HL-60 (cell line): ENCODE measurements at regions not wholly inside any gene's neighbourhood (a gene's known extent, or its start where the extent isn't known, plus 50 kb on each side); places are given as distances from the start of the nearest gene placed in this dataset.

Experiments
- DNase-seq, 2 experiments: peaks; one replicate each; pipeline ENCODE4 v3.0.0-alpha.2; 2010 to 2020; ENCODE audit warnings: low read depth in 1 of 2, low spot score in 1 of 2
- H3K27ac ChIP-seq: fragments of 250-450 bp; sonication (Bioruptor Pico); replicated peaks from 2 replicates; pipeline ENCODE4 v1.5.1; 2020; ENCODE audit warnings: mild to moderate bottlenecking, moderate library complexity
- H3K27me3 ChIP-seq: fragments of 250-450 bp; sonication (Bioruptor Pico); 2 replicates; pipeline ENCODE4 v1.5.1; 2021; ENCODE audit warnings: mild to moderate bottlenecking, moderate library complexity; ENCODE audit not compliant: insufficient read depth, poor library complexity, severe bottlenecking
- H3K4me3 ChIP-seq: replicated peaks from 2 replicates; pipeline ENCODE4 v1.5.1; 2011; ENCODE audit warnings: mild to moderate bottlenecking, control low read depth, low read length; ENCODE audit not compliant: insufficient read depth
- CTCF ChIP-seq: IDR thresholded peaks from one replicate; pipeline ENCODE4 v1.5.1; 2011; ENCODE audit warnings: low read length, control low read depth, inconsistent platforms; ENCODE audit not compliant: insufficient read depth
- GABPA ChIP-seq: IDR thresholded peaks from 2 replicates; pipeline ENCODE4 v1.6.1; 2012; ENCODE audit warnings: low read depth
- POLR2AphosphoS5 ChIP-seq: IDR thresholded peaks from 2 replicates; pipeline ENCODE4 v1.6.1; 2012; ENCODE audit warnings: low read depth
- REST ChIP-seq: IDR thresholded peaks from 2 replicates; pipeline ENCODE4 v1.6.1; 2012; ENCODE audit warnings: low read depth; ENCODE audit not compliant: insufficient replicate concordance
- SPI1 ChIP-seq: IDR thresholded peaks from 2 replicates; pipeline ENCODE4 v1.6.1; 2012; ENCODE audit warnings: low read depth, mild to moderate bottlenecking, borderline replicate concordance

- H3K27me3 ChIP-seq = no peaks in the 10 kb centered on the region
- no peak overlapping the region for H3K4me3 ChIP-seq
- no peak for DNase-seq
- no peak for TF ChIP-seq GABPA
- no peak for TF ChIP-seq SPI1
- no peak for TF ChIP-seq REST
- TF ChIP-seq CTCF = no peak
- TF ChIP-seq POLR2AphosphoS5 = no peak
- no peak overlapping the region for H3K27ac ChIP-seq
Observed at GRCh38 chr16:73523209-73523608, 475.3 kb upstream of the ZFHX3 start.

GRCh38 chr16:73521499-73521898 lies 473.6 kb upstream of the ZFHX3 start:
- no peak for DNase-seq
- H3K4me3 ChIP-seq = no peak overlapping the region
- TF ChIP-seq REST = no peak
- no peak for TF ChIP-seq POLR2AphosphoS5
- TF ChIP-seq SPI1 = no peak
- TF ChIP-seq CTCF = no peak
- no peak for TF ChIP-seq GABPA
- H3K27ac ChIP-seq = no peak overlapping the region
- H3K27me3 ChIP-seq = no peaks in the 10 kb centered on the region

GRCh38 chr16:73515616-73516015 lies 467.7 kb upstream of the ZFHX3 start:
- no peak for TF ChIP-seq CTCF
- no peak for TF ChIP-seq SPI1
- TF ChIP-seq POLR2AphosphoS5 = no peak
- no peak for TF ChIP-seq REST
- no peak for TF ChIP-seq GABPA
- Histone ChIP-seq H3K27ac (no peak overlapping the region), H3K4me3 (no peak overlapping the region), H3K27me3 (no peaks in the 10 kb centered on the region)
- DNase-seq = no peak
